ENCODE measurements at regions not wholly inside any gene's neighbourhood (a gene's known extent, or its start where the extent isn't known, plus 50 kb on each side); places are given as distances from the start of the nearest gene placed in this dataset.

- H3K4me1 ChIP-seq (replicated peaks in 1 of 4; ENCODE audit: control insufficient read depth in 3 of 4, insufficient read depth in 4 of 4, low read length in 3 of 4): no peaks in the 10 kb centered on the region
- no peak overlapping the region for H4K8ac ChIP-seq (ENCODE audit: extremely low read depth, insufficient read depth, low read length)
- H3K56ac ChIP-seq (replicated peaks; ENCODE audit: insufficient read length, low read depth, low read length): no peak overlapping the region
- H2BK15ac ChIP-seq (ENCODE audit: low read length): no peak overlapping the region
- no peak overlapping the region for H2BK12ac ChIP-seq (ENCODE audit: low read depth, low read length)
- H3K9me3 ChIP-seq (ENCODE audit: insufficient read depth in 2 of 2, low read depth in 1 of 2, low read length in 1 of 2): no peaks in the 10 kb centered on the region
- H3K27ac ChIP-seq (ENCODE audit: low read depth, low read length): no peak overlapping the region
- CTCF ChIA-PET (ENCODE audit: partially characterized antibody): interaction anchor here (1.4 kb wide), 1 partner anchor 171 kb away, joined by 3 read pairs; no protein-coding TSS in a partner anchor
- no peak overlapping the region for H4K91ac ChIP-seq (replicated peaks; ENCODE audit: insufficient read length, low read length)
- no peaks in the 10 kb centered on the region for H3K36me3 ChIP-seq (ENCODE audit: control insufficient read depth in 2 of 4, insufficient read depth in 4 of 4, low read length in 3 of 4)
- TF ChIP-seq ATF3 (IDR thresholded peaks at IDR 0.05; ENCODE audit: insufficient read depth, low read depth, low read length): no peak
- TF ChIP-seq MAX (IDR thresholded peaks at IDR 0.05): no peak
- TF ChIP-seq KDM4A (IDR thresholded peaks at IDR 0.05; ENCODE audit: low read depth, low read length, severe bottlenecking): no peak
- no peak for TF ChIP-seq HDAC2 (IDR thresholded peaks at IDR 0.05; ENCODE audit: borderline replicate concordance in 1 of 2, low read depth in 2 of 2, low read length in 2 of 2)
- no peak for TF ChIP-seq RXRA (IDR thresholded peaks at IDR 0.05; ENCODE audit: insufficient read depth, low read depth, low read length)
- TF ChIP-seq EZH2 (IDR thresholded peaks at IDR 0.05; ENCODE audit: low read depth, low read length, severe bottlenecking): no peak
- no peak for TF ChIP-seq POLR2AphosphoS5 (IDR thresholded peaks at IDR 0.05; ENCODE audit: low read depth, low read length)
- TF ChIP-seq SRF (IDR thresholded peaks at IDR 0.05; ENCODE audit: low read depth, low read length): no peak
- no peak for TF ChIP-seq SP4 (IDR thresholded peaks at IDR 0.05; ENCODE audit: low read length)
- no peak for TF ChIP-seq GTF2F1 (IDR thresholded peaks at IDR 0.05; ENCODE audit: borderline replicate concordance, low read depth, low read length)
- H3K18ac ChIP-seq (ENCODE audit: extremely low read depth, low read length): no peak overlapping the region
- peaks cover 0 to 3% of the 10 kb centered on the region in 2 experiments; a peak in 1 of 4 replicates for H3K79me2 ChIP-seq (ENCODE audit: control insufficient read depth in 1 of 2, insufficient read depth in 2 of 2, low read length in 2 of 2)
- H3K23me2 ChIP-seq (ENCODE audit: low read depth, low read length): no peaks in the 10 kb centered on the region
- no peak overlapping the region for H3K23ac ChIP-seq (ENCODE audit: insufficient read length)
- H3K4ac ChIP-seq (replicated peaks; ENCODE audit: insufficient read length, low read depth, low read length): no peak overlapping the region
- WGBS, 2 experiments (ENCODE audit: extremely low coverage in 1 of 2, insufficient coverage in 1 of 2, insufficient read length in 1 of 2, insufficient replicate concordance in 2 of 2, low coverage in 1 of 2, low lambda C conversion rate in 2 of 2, missing lambda C conversion rate in 1 of 2): 86% methylated on average over 1 of the region's 1 CpG; no CpG with 5 or more reads in 1 of the 2 experiments
- H2AFZ ChIP-seq (ENCODE audit: low read length): no peak overlapping the region
- H3K9ac ChIP-seq (replicated peaks in 1 of 4; ENCODE audit: extremely low read depth in 1 of 4, low read depth in 3 of 4, low read length in 3 of 4): no peak overlapping the region
- H3K4me2 ChIP-seq (ENCODE audit: insufficient read depth in 1 of 2, low read depth in 2 of 2, low read length in 2 of 2): no peak overlapping the region
- H3K27me3 ChIP-seq (replicated peaks in 1 of 4; ENCODE audit: control insufficient read depth in 3 of 4, extremely low read depth in 1 of 4, insufficient read depth in 3 of 4, low read length in 3 of 4): peaks cover 0 to 1% (median 0%) of the 10 kb centered on the region in 4 experiments; a peak in 1 of 7 replicates
- H2BK120ac ChIP-seq (replicated peaks; ENCODE audit: low read depth, low read length): no peak overlapping the region
- DNase-seq (ENCODE audit: low read depth in 1 of 2, low spot score in 2 of 2) (no peak), FAIRE-seq (no peak)
- POLR2A ChIA-PET (ENCODE audit: partially characterized antibody): no interaction called here
- H2BK20ac ChIP-seq (ENCODE audit: low read length): no peak overlapping the region
- H4K20me1 ChIP-seq (replicated peaks in 1 of 2; ENCODE audit: control insufficient read depth in 1 of 2, insufficient read depth in 2 of 2, low read length in 2 of 2): no peaks in the 10 kb centered on the region
- H3K4me3 ChIP-seq (ENCODE audit: extremely low read depth in 1 of 4, insufficient read depth in 2 of 4, low read depth in 3 of 4, low read length in 4 of 4): no peak overlapping the region
- no peak overlapping the region for H2BK5ac ChIP-seq (ENCODE audit: low read depth, low read length)
- H3K79me1 ChIP-seq (ENCODE audit: low read depth, low read length): no peaks in the 10 kb centered on the region
- no peak overlapping the region for H3K14ac ChIP-seq (ENCODE audit: insufficient read length)
- H4K5ac ChIP-seq (ENCODE audit: insufficient read length, low read depth, low read length): no peak overlapping the region
- no peak overlapping the region for H2AK5ac ChIP-seq (ENCODE audit: low read depth, low read length)
Measured at GRCh38 chr7:46853451-46853850, 728.5 kb downstream of the TNS3 start.

All from H1 (cell line).